GM18867 (cell line): ENCODE measurements at regions not wholly inside any gene's neighbourhood (a gene's known extent, or its start where the extent isn't known, plus 50 kb on each side); places are given as distances from the start of the nearest gene placed in this dataset.
"Not testable (repeated sequence)": the region's sequence is repeated elsewhere in the genome, so short reads cannot be mapped to it uniquely, and the experiment has no call there.

Experiments used
- ATAC-seq: cut with Tn5 transposase; IDR thresholded peaks from one replicate; pipeline ENCODE4 v1.9.1; 2021; ENCODE audit warnings: mild to moderate bottlenecking, moderate library complexity; ENCODE audit not compliant: unreplicated experiment

DNA sequence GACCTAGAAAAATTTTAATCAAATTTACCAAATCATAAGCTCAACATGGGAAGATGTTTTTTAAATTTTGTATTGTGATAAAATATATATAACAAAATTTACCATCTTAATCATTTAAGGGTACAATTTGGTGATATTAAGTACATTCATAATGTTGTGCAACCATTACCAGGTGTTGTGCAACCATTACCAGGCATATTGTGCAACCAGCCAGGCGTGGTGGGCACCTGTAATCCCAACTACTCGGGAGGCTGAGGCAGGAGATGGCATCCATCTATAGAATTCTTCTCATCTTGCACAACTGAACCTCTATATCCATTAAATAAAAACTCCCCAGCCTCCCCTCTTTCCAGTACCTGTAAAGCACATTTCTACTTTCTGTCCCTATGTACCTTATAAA is 124.5 kb upstream of the SLC13A1 start:
- ATAC-seq = no peak

DNA sequence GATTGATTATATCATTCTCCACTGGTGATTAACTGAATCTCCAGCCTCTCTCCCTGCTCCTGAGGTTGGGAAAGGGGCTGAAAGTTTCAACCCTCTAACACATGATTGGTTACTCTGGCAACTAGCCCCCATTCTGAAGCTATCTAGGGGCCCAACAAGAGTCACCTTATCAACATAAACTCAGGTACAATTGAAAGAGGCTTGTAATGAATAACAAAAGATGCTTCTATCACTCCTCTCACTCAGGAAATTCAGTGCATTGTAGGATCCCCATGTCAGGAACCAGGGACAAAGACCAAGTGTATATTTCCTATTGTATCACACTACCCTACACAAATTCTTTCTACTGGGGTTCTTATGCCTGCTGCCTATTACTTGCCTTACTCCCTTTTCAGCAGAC is 123.9 kb upstream of the SLC13A1 start:
- ATAC-seq = no peak

DNA sequence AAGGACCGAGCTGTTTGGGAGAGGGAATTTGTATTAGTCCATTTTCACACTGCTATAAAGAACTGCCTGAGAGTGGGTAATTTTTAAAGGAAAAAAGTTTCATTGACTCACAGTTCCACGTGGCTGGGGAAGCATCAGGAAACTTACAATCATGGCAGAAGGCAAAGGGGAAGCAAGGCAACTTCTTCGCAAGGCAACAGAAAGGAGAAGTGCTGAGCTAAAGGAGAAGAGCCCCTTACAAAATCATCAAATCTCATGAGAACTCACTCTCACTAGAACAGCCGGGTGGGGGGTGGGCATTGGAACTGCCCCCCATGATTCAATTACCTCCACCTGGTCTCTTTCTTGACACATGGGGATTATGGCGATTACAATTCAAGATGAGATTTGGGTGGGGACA is 121.8 kb upstream of the SLC13A1 start:
- ATAC-seq = not testable (repeated sequence)

DNA sequence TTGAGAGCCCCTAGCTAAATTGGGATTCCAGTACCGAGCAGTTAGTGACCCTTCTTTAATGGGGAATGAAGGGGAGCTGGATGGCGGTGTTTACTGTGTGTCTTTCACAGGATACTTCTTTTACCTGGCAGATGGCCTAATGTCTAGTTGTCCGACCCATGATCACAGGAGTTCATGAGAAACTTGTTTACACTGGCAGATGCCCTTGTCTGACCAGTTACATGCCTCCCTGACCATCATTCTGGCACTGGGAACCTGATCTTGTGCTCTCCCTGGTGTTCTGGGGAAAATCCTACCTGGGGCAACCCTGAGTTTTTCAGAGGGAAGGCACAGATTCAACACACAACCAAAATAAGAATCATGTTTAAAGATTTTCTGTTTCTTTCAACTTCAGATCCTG is 120.1 kb upstream of the SLC13A1 start:
- ATAC-seq = no peak

DNA sequence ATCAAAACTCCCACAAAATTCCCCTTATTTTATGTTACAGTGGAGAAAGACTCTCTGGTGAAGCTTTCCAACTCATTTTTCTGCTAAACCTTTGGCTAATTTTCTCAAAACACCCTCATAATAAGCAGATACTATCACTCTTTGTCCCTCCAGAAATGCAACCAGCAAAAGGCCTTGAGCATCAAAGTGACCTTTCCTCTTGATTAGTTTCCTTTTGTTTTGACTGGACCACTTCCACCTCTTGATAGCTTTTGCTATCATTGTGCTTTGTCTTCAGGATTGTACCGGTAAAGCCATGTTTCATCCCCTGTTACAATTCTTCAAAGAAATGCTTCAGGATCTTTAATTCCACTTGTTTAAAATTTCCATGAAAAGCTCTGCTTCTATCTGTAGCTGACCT is 115.1 kb upstream of the SLC13A1 start:
- ATAC-seq = no peak

GRCh38 chr7:123308254-123308951 is 108.6 kb upstream of the SLC13A1 start:
- no peak for ATAC-seq

DNA sequence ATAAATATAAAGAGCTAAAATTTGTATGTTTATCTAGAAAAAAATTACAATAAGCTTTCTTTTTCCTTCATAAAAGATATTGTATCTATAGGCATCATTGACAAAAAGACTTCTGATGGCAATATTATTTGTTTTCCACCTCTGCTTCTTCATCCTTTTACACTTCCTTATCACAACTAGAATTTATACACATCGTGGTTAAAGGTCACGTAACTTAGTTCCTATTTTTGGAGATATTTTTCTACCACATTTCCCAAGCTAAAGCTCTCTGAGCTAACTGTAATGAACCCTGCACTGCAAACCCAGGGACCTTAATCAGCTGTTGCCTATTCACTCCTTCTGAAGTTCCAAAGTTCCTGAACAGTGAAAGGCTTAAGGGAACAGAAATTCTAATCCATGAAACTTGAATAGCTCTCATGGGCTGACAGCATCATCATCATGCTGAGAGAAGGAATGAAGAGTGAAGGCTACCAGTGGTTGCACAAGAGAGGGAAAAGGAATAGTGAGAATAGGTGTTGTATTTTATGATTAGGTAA is 106.1 kb upstream of the SLC13A1 start:
- ATAC-seq = no peak

GRCh38 chr7:123303926-123304325 is 104.2 kb upstream of the SLC13A1 start:
- no peak for ATAC-seq

- ATAC-seq = no peak
These were observed 97.2 kb upstream of the SLC13A1 start for GRCh38 chr7:123296965-123297364.

DNA sequence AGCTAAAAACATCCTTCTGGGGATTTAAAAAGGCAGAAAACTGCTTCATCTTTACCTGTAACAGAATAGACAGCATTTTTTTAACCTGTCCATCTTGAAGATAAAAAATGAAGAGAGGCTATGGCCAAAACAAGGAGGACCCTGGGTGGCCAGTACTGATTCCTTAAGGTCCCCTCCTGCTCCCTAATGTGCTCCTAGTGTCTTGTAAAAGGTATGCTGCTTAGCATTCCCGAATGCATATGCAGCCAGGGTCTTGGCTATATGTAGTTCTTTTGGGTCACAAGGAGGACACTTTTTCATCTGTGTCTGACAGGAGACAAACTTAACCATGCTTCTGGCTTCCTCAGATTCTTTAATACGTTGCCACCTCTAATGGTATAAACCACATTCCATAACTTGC is 93.9 kb upstream of the SLC13A1 start:
- no peak for ATAC-seq

DNA sequence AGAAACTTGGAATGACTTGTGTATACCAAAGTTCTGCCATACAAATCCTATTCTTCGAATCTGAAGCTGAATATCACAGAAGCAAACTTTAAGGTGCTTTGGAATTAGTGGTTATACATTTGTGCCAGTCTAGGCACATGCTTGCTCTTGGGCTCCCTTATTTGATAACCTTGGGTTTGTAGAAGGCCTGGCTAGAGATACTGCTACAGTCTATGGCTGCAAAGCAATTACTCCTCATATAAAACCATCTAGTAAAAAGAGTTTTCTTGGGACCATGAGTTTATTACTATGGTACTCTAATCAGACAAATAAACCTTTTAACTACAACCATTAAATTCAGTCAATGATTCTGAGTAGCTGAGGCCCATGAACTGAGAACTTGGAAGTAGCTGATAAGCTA is 92.5 kb upstream of the SLC13A1 start:
- ATAC-seq = no peak

- no peak for ATAC-seq
These were observed 89.4 kb upstream of the SLC13A1 start for GRCh38 chr7:123289200-123289599.

DNA sequence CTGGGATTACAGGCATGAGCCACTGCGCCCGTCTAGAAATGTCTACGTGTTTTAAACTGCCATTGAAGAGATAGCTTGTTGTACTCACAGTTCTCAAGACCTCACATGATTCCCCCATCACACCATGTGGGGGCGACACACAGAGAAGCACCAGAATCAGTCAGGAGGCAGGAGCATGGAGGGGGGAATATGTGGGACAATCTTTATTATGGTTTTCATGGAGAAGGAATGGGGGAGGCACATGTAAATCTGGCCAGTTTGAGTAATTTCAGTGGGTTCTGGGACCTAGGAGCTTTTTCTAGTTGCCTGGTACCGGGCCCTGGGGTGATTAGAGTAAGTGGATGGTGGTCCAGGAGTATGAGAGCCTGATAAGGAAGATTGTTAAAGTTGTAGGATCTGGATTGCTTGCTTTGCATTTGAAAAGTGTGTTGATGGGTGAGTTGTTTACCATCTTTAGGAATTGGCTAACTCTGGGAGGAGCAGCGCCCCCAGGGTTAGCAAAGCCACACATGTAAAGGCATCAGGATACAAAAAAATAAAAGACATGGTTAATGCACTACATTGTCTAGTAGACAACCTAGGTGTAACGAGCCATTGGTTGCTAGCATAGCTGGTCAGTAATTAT is 85.4 kb upstream of the SLC13A1 start:
- no peak for ATAC-seq

GRCh38 chr7:123283373-123283772 is 83.6 kb upstream of the SLC13A1 start:
- ATAC-seq = no peak

- no peak for ATAC-seq
These were observed 82.4 kb upstream of the SLC13A1 start for GRCh38 chr7:123282181-123282580.

DNA sequence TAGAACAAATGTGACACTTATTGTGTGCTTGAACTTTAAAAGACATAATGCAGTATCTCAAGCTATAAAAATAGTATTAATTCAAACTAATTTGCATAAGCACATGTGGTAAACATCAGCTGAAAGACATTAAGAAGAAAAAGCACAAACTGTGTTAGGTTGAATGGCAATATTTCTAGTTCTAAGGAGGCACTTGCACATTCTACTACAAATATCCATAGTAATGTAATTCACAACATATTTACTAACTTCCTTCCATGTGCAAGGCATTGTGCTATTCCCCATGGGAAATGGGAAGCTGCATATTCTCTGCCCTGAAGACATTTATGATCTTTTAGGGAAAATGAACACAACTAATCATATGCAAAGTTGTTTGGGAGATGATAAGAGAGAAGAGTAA is 80.2 kb upstream of the SLC13A1 start:
- ATAC-seq = no peak

DNA sequence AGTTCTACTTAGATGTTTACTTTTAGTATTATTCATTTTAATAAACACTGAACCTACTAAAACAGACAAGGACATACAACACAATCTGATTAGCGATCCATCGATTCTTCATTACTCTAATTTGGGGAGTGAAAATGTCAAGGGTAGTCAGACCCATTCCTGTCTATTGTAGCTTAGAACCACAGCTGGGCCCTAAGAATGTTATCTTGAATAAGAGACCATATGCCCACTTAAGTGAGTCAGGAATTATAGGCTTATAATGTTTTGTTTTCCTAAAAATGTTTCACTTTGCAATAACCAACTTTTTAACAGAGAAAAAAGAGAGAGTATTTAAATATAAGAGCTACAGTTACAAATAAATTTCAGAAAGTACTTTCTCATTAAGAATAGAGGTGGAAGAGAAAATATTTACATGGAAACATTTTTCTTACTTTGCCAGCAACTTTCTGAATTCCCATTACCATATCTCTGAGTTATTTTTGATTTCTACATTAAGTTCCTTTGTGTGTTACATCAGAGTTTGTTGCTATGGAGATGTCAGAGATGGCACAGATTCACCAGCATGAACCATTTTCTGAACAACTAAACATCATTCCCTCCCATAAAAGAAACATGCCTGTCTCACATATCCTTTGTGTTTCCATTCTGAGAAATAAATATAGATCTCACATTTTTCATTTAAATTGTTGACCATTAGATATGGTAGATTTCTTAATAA is 75.4 kb upstream of the SLC13A1 start:
- ATAC-seq = no peak

- ATAC-seq = no peak
These were observed 73.4 kb upstream of the SLC13A1 start for GRCh38 chr7:123273185-123273584.

DNA sequence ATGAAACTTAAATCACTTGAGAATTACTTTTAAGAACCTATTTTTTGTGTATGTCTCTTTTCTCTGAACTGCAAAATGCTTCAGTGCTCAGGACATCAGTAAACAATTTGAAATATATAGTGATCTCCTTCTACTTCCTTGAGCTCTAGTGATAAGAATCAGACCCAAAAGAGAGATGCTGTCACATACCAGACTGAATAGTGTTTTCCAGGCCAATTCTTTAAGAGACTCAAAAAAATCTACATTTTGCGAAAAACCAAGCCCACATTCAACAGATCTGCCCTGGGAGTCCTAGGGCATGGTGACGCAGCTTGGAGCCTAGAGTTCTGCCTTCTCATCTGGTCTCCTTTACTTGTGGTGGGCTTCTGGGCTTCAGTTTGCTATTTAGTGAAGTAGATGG is 72.1 kb upstream of the SLC13A1 start:
- ATAC-seq = no peak

DNA sequence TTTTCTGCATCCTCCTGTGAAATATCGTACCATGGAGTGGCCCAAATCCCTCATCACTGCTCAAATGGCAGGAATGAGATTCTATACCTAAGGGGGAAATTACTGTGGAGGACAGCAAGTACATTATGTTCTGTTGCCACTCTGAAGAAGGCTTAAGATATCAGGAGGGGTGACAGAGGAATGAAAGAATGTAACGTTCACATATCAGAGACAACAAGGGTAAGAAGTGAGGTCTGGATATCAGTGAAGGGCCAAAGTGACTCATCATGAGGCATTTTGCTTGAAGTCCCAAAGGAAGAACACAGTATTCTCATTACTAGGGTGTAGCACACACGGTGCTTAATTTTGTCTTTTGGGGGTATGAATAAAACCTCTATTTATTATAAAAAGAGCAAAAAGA is 71.5 kb upstream of the SLC13A1 start:
- no peak for ATAC-seq

- ATAC-seq = no peak
These were observed 70.8 kb upstream of the SLC13A1 start for GRCh38 chr7:123270570-123270969.

DNA sequence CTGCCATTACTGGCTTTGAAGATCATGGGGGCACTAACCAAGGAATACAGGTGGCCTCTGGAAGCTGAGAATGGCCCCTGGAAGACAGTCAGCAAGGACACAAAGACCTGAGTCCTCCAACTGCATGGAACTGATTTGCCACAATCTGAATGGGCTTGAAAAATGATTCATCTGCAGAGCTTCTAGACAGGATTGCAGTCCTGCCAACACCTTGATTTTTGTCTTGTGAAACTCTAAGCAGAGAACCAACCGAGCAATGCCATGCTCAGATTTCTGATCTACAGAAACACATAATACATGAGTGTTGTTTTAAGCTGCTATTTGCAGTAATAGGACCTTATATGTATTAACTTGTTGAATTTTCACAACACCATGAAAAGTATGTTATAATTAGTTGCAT is 66.1 kb upstream of the SLC13A1 start:
- no peak for ATAC-seq
